Esophagus squamous epithelium (tissue), 5 donors: ENCODE measurements at regions not wholly inside any gene's neighbourhood (a gene's known extent, or its start where the extent isn't known, plus 50 kb on each side); places are given as distances from the start of the nearest gene placed in this dataset.

Experiments used
- DNase-seq: peaks from one replicate; lab custom pipeline; 2025; lab: John Stamatoyannopoulos, UW
- H3K27ac ChIP-seq, 4 donors: fragments of 200-600 bp; sonication (generic); one replicate each; pipeline ENCODE4 v1.5.1; 2016 to 2019; ENCODE audit warnings: mild to moderate bottlenecking in 1 of 4
- H3K27me3 ChIP-seq, 4 donors: fragments of 200-600 bp; sonication (generic); 1 replicate in 3 of 4; 2 replicates in 1 of 4; pipeline versions ENCODE4 v1.5.1 to v1.6.0; 2017 to 2021; ENCODE audit warnings: antibody characterized with exemption in 1 of 4
- H3K36me3 ChIP-seq, 3 donors: fragments of 200-600 bp; sonication (generic); one replicate each; pipeline ENCODE4 v1.5.1; 2016 to 2019
- H3K4me1 ChIP-seq, 3 donors: fragments of 200-600 bp; sonication (generic); one replicate each; pipeline ENCODE4 v1.5.1; 2017 to 2019
- H3K4me3 ChIP-seq, 4 donors: fragments of 200-600 bp; sonication (generic); 1 replicate in 3 of 4; 2 replicates in 1 of 4; pipeline ENCODE4 v1.5.1; 2016 to 2019; ENCODE audit warnings: mild to moderate bottlenecking in 2 of 4, moderate library complexity in 1 of 4
- H3K9me3 ChIP-seq, 3 donors: fragments of 200-600 bp; sonication (generic); one replicate each; pipeline ENCODE4 v1.5.1; 2016 to 2019
- CTCF ChIP-seq, 6 experiments: fragments of 450-650 bp in 4 of 6; fragments of 200-600 bp in 2 of 6; sonication (generic) in 2 of 6; IDR thresholded peaks; one replicate each; pipeline ENCODE4 v1.5.1; 2016 to 2019; ENCODE audit warnings: antibody characterized with exemption in 6 of 6, mild to moderate bottlenecking in 4 of 6, moderate library complexity in 4 of 6
- POLR2A ChIP-seq, 4 donors: fragments of 450-650 bp; IDR thresholded peaks; one replicate each; pipeline ENCODE4 v1.6.1; 2017; ENCODE audit warnings: antibody characterized with exemption in 4 of 4, mild to moderate bottlenecking in 4 of 4, moderate library complexity in 3 of 4
- WGBS, 2 donors: methylation state at CpG; one replicate each; pipeline ENCODE4 v1.1.5; 2018; 5-methylcytosine and 5-hydroxymethylcytosine counted together
- intact Hi-C: fragments of 100-400 bp; cut with DNase I; formaldehyde crosslinking; loops from one replicate; pipeline ENCODE4 v1.15.0; 2022
- donor health status: DM: yes; HTN: yes; CAD: no.

- WGBS, 2 donors: 83 to 93% methylated on average over 2 of the region's 2 CpGs
- Histone ChIP-seq H3K4me3 (no peak overlapping the region), H3K27me3 (no peaks in the 10 kb centered on the region), H3K27ac (no peak overlapping the region), H3K4me1 (peaks cover 0 to 11% (median 0%) of the 10 kb centered on the region in 3 donors), H3K9me3 (no peaks in the 10 kb centered on the region), H3K36me3 (no peaks in the 10 kb centered on the region)
- intact Hi-C loops: no loop called here
- TF ChIP-seq POLR2A (IDR thresholded peaks at IDR 0.05): no peak
- TF ChIP-seq CTCF (IDR thresholded peaks at IDR 0.05): no peak
- no peak for DNase-seq
Observed at GRCh38 chr5:124626053-124626452, 120.4 kb downstream of the ZNF608 start.

- 77 to 88% methylated on average over 5 of the region's 5 CpGs for WGBS, 2 donors
- DNase-seq: no peak
- Histone ChIP-seq H3K36me3 (no peaks in the 10 kb centered on the region), H3K27ac (no peak overlapping the region), H3K9me3 (no peaks in the 10 kb centered on the region), H3K4me3 (no peak overlapping the region), H3K4me1 (peaks cover 0 to 1% (median 0%) of the 10 kb centered on the region in 3 donors), H3K27me3 (no peaks in the 10 kb centered on the region)
- intact Hi-C loops: no loop called here
- no peak for TF ChIP-seq CTCF (IDR thresholded peaks at IDR 0.05)
- no peak for TF ChIP-seq POLR2A (IDR thresholded peaks at IDR 0.05)
Observed at GRCh38 chr5:124623265-124623664, 123.2 kb downstream of the ZNF608 start.

GRCh38 chr5:124622851-124623250 lies 123.6 kb downstream of the ZNF608 start:
- H3K36me3 ChIP-seq: no peaks in the 10 kb centered on the region
- H3K4me1 ChIP-seq: no peaks in the 10 kb centered on the region
- no peaks in the 10 kb centered on the region for H3K27me3 ChIP-seq
- 54 to 71% methylated on average over 3 of the region's 3 CpGs for WGBS, 2 donors
- intact Hi-C loops: no loop called here
- H3K4me3 ChIP-seq: no peak overlapping the region
- TF ChIP-seq CTCF (IDR thresholded peaks at IDR 0.05) (no peak), POLR2A (IDR thresholded peaks at IDR 0.05) (no peak)
- H3K9me3 ChIP-seq: no peaks in the 10 kb centered on the region
- H3K27ac ChIP-seq: no peak overlapping the region
- DNase-seq: no peak

- H3K27me3 ChIP-seq: no peaks in the 10 kb centered on the region
- 79 to 80% methylated on average over 5 of the region's 5 CpGs for WGBS, 2 donors
- intact Hi-C loops: no loop called here
Observed at GRCh38 chr5:124621279-124621678, 125.2 kb downstream of the ZNF608 start.

GRCh38 chr5:124620743-124621142 lies 125.7 kb downstream of the ZNF608 start:
- H3K4me3 ChIP-seq: no peak overlapping the region
- intact Hi-C loops: no loop called here
- no peak overlapping the region for H3K27ac ChIP-seq
- H3K27me3 ChIP-seq: no peaks in the 10 kb centered on the region
- H3K9me3 ChIP-seq: no peaks in the 10 kb centered on the region
- no peak for DNase-seq
- no peaks in the 10 kb centered on the region for H3K4me1 ChIP-seq
- H3K36me3 ChIP-seq: no peaks in the 10 kb centered on the region
- TF ChIP-seq CTCF (IDR thresholded peaks at IDR 0.05): no peak
- no peak for TF ChIP-seq POLR2A (IDR thresholded peaks at IDR 0.05)
- 71 to 82% methylated on average over 2 of the region's 2 CpGs for WGBS, 2 donors

More at GRCh38 chr5:124621279-124621678, 125.2 kb downstream of the ZNF608 start:
- Histone ChIP-seq H3K4me1 (no peaks in the 10 kb centered on the region), H3K36me3 (no peaks in the 10 kb centered on the region), H3K27ac (no peak overlapping the region), H3K4me3 (no peak overlapping the region), H3K9me3 (no peaks in the 10 kb centered on the region)
- DNase-seq: no peak
- no peak for TF ChIP-seq POLR2A (IDR thresholded peaks at IDR 0.05)
- TF ChIP-seq CTCF (IDR thresholded peaks at IDR 0.05): no peak
